Effector memory CD4-positive, alpha-beta T cell (primary cell): ENCODE measurements at regions not wholly inside any gene's neighbourhood (a gene's known extent, or its start where the extent isn't known, plus 50 kb on each side); places are given as distances from the start of the nearest gene placed in this dataset.
"Not testable (repeated sequence)": the region's sequence is repeated elsewhere in the genome, so short reads cannot be mapped to it uniquely, and the experiment has no call there.

Experiments used
- DNase-seq, 3 donors: peaks; one replicate each; pipeline ENCODE4 v3.0.0-alpha.2; 2020
- H3K27ac ChIP-seq: 2 replicates; pipeline ENCODE4 v1.7.0; 2013; ENCODE audit warnings: mild to moderate bottlenecking, low read length, moderate library complexity; ENCODE audit not compliant: insufficient read depth, poor library complexity, severe bottlenecking
- H3K27me3 ChIP-seq: replicated peaks from 2 replicates; pipeline ENCODE4 v1.7.0; 2013; ENCODE audit warnings: mild to moderate bottlenecking, low read length; ENCODE audit not compliant: insufficient read depth, control insufficient read depth, poor library complexity, severe bottlenecking
- H3K36me3 ChIP-seq: 2 replicates; pipeline ENCODE4 v1.7.0; 2013; ENCODE audit warnings: mild to moderate bottlenecking, low read length, moderate library complexity; ENCODE audit not compliant: control insufficient read depth, insufficient read depth
- H3K4me1 ChIP-seq: 2 replicates; pipeline ENCODE4 v1.7.0; 2013; ENCODE audit warnings: low read length, mild to moderate bottlenecking; ENCODE audit not compliant: control insufficient read depth, insufficient read depth, poor library complexity, severe bottlenecking
- H3K4me3 ChIP-seq: 2 replicates; pipeline ENCODE4 v1.7.0; 2013; ENCODE audit warnings: low read length, low read depth, mild to moderate bottlenecking; ENCODE audit not compliant: insufficient read depth, poor library complexity, severe bottlenecking
- H3K9me3 ChIP-seq: 2 replicates; pipeline ENCODE4 v1.7.0; 2013; ENCODE audit warnings: mild to moderate bottlenecking, low read length, moderate library complexity; ENCODE audit not compliant: control insufficient read depth

DNA sequence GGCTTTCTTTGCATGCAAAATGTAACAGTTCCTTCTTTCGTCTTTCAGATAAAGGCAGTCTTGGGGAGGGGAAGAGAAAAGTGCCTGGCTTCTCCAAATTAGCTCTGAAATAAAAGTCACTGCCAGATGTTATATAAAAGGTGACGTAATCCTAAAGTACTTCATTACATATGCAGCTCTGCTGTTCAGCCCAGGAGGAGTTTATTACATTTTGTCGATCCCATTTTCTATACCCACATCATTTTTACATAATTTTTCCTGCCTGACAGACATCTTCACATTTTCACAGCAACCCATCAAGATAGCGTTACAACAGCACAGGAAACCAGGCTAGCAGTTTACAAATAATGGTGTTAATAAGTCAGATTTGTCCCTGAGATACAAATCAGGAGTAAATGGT, 86.7 kb upstream of the SLC30A5 start:
- H3K9me3 ChIP-seq = no peaks in the 10 kb centered on the region
- H3K4me1 ChIP-seq = no peaks in the 10 kb centered on the region
- no peak overlapping the region for H3K27ac ChIP-seq
- H3K27me3 ChIP-seq = no peaks in the 10 kb centered on the region
- no peaks in the 10 kb centered on the region for H3K36me3 ChIP-seq
- no peak for DNase-seq
- H3K4me3 ChIP-seq = no peak overlapping the region

DNA sequence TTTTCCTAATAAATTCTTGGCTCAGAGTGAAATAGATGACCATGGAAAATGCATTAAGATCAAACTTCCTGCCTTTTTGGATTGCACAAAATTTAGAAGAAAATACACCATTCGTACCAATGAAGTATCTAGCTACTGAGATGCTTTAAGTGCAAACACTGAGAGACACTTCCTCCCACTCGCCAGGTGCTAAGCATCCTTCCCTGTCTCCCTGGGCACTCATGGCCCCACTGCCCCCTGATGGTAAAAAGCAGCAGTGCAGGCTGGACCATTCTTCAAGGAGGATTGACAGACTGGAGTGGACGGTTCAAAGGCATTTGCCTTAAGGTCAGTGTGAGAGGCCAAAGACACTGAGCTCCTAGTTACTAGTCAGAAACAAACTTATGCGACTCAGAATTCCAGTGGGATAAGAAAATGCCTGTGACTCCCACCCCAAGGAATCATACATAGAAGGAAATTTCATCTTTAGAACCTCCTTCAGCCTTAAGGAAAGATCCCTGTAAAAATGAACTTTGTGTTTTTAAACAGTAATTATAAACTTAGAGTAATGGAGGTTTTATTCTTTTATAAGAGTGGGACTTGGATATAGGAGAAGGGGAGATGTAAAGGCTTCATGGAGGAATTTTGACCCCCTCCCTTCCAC, 86.0 kb upstream of the SLC30A5 start:
- Histone ChIP-seq H3K4me3 (no peak overlapping the region), H3K9me3 (no peaks in the 10 kb centered on the region), H3K27me3 (no peaks in the 10 kb centered on the region), H3K4me1 (no peaks in the 10 kb centered on the region), H3K36me3 (no peaks in the 10 kb centered on the region), H3K27ac (no peak overlapping the region)
- DNase-seq = peak; percentile 16 to 45 (median 19)

DNA sequence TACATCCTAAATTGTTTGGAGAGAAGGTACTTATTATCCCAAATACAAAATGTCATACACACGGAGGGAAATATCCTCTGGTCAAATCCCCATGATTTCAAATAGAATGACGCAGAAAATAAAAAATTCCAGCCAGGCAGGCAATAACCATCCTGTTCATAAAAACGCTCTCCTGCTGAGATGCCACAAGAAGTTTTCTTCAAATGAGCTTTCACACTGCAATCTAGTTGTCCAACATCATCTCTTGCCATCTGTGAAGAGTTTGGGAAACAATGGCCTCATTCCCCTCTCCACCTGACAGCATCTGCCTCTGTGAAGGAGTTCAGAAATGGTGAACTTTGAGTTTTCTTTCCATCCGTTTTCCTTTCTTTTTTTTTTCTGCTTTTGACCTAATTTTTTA, 83.3 kb upstream of the SLC30A5 start:
- H3K4me3 ChIP-seq = no peak overlapping the region
- no peaks in the 10 kb centered on the region for H3K4me1 ChIP-seq
- no peaks in the 10 kb centered on the region for H3K36me3 ChIP-seq
- H3K9me3 ChIP-seq = no peaks in the 10 kb centered on the region
- H3K27ac ChIP-seq = no peak overlapping the region
- DNase-seq = no peak
- H3K27me3 ChIP-seq = no peaks in the 10 kb centered on the region

DNA sequence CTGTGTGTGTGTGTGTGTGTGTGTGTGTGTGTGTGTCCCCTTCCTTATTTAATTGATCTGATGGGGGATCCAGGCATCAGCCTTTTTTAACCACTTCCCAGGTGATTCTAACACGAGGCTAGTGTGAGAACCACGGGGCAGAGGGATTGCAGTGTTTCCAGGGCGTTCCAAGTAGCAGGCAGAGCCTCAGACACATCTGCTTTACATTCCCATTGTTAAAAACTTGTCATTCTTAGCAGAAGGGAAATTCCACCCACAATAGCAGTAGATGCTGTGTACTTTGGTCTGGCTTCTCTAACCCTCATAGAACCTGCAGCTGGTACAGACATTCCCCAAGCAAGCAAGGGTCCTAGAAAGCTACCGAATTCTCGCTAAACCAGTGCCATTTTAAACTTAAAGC, 81.9 kb upstream of the SLC30A5 start:
- Histone ChIP-seq H3K27ac (no peak overlapping the region), H3K4me1 (no peaks in the 10 kb centered on the region), H3K4me3 (no peak overlapping the region), H3K27me3 (no peaks in the 10 kb centered on the region), H3K36me3 (no peaks in the 10 kb centered on the region), H3K9me3 (no peaks in the 10 kb centered on the region)
- no peak for DNase-seq

DNA sequence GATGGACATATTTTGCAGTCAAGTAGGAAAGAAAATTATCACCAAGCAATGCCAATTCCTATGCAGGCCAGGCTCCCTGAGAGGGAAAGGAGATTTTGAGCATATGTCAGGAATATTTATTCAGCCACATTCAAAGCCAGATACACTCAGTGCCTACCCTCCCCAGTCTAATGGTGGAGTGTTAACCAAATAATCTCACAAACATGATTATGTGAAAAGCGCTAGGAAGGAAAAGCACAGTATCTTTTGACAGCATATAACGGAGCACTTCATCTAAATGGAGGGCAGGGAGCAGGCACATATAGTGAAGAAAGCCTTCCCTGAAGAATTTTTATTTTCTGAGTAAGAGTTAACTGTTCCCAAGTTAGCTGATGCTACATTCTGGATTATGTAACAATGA, 80.3 kb upstream of the SLC30A5 start:
- Histone ChIP-seq H3K9me3 (no peaks in the 10 kb centered on the region), H3K27ac (no peak overlapping the region), H3K4me1 (no peaks in the 10 kb centered on the region), H3K36me3 (no peaks in the 10 kb centered on the region), H3K27me3 (no peaks in the 10 kb centered on the region), H3K4me3 (no peak overlapping the region)
- no peak for DNase-seq

DNA sequence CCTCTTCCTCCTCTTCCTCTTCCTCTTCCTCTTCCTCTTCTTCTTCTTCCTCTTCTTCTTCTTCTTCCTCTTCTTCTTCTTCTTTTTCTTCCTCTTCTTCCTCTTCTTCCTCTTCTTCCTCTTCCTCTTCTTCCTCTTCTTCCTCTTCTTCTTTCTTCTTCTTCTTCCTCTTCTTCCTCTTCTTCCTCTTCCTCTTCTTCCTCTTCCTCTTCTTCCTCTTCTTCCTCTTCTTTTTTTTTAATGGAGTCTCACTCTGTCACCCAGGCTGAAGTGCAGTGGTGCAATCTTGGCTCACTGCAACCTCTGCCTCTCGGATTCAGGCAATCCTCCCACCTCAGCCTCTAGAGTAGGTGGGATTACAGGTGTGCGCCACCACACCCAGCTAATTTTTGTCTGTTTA, 79.8 kb upstream of the SLC30A5 start:
- DNase-seq, H3K27ac ChIP-seq, H3K4me1 ChIP-seq, H3K9me3 ChIP-seq, H3K36me3 ChIP-seq, H3K4me3 ChIP-seq, H3K27me3 ChIP-seq: not testable (repeated sequence)

DNA sequence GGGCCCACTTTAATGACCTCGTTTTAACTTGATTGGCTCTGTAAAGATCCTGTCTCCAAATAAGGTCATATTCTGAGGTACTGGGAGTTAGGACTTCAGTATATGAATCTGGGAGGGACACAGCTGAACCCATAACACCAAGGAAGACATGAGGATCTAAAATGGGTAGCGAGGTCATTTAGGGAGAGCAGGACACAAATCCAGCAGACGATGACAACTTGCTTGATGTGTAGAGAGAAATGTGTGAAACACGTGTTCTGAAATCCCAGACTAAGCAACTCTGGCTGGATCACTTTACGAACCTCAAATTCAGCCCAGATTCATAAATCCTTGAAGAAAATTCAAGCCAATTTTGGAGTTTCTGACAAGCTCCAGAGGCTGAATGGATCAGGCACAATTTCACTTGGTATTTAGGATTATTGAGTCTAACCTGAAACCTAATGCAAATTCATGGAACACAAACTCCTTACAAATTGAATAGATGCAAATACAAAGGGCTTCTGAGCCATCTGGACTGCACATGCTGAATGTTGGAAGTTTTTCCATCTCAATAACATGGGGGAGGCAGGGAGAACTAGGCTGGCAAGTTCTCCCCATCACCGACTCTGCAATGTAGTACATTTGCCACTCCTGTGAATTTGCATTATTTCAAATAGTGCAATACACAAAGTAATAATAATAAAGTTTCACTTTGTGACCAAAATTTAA, 74.0 kb upstream of the SLC30A5 start:
- Histone ChIP-seq H3K27me3 (no peaks in the 10 kb centered on the region), H3K4me3 (no peak overlapping the region), H3K36me3 (no peaks in the 10 kb centered on the region), H3K27ac (no peak overlapping the region), H3K4me1 (no peaks in the 10 kb centered on the region), H3K9me3 (no peaks in the 10 kb centered on the region)
- no peak for DNase-seq

DNA sequence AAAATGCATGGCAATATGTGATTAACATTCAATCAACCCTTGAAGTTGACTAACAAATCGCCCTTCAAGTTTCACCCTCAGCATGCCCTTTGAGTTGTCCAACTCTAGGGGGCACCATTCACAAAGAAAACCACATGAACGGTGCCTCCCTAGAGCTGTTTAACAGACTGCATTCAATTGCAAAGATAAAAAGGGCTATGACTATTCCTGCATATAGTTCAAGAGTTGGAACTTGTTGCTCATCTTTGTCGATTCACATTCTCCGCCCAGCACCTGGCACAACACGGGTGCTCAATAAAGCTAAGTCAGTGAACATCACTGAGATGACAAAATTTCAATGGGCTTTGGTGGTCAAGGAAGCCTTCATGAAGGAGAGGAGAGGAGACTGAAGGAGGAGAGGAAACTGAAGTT, 69.6 kb upstream of the SLC30A5 start:
- Histone ChIP-seq H3K36me3 (no peaks in the 10 kb centered on the region), H3K27me3 (no peaks in the 10 kb centered on the region), H3K4me3 (no peak overlapping the region), H3K4me1 (no peaks in the 10 kb centered on the region), H3K27ac (no peak overlapping the region), H3K9me3 (no peaks in the 10 kb centered on the region)
- DNase-seq = no peak

DNA sequence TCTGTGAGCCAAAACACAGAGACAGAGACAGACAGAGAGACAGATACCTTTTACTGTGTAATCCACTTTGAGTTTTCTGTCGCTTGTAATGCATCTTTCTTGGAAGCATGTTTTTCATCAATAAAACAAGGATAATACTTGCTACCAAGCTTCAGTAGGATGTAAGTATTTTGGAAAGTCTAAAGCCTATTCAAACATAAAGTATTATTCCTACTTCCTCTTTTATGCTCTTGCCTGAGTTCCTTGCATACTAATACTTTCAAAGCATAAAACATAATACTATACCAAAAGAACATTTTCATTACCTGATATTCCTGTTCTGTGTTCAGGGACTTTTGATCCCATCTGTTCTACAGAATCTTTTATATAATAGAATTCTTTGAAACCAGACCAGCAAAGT, 64.5 kb upstream of the SLC30A5 start:
- DNase-seq = no peak
- Histone ChIP-seq H3K4me3 (no peak overlapping the region), H3K27me3 (no peaks in the 10 kb centered on the region)

DNA sequence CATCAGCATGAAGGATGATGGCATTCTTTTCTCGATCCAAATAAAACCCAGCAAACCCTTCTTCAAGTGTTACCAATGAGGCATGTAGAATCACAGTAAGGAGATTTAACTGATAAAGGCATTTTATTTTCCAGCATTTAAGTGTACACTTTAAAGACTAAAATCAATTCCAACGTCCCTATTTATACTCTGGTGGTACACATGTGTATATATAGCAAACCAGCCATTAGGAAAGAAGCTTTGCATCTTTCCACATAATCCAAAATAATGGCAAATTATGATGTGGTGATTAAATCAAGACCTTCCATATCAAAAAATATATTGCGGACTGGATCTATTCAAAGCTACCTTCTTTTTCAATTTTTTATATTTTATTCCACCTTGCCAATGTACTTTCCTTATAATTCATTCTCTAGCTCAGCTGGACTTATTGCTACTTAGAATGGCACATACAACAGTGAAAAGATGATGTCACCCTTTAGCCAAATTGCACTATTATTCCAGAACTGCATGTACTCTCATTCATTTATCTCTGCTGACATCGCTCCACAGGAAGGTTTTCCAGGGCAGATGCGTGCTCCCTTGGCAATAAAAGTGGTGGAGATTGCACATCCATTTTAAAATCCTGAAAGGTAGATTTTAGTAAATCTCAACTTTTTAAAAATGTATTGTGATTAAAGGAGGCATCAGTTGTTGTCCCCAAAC, 63.3 kb upstream of the SLC30A5 start:
- H3K9me3 ChIP-seq = no peaks in the 10 kb centered on the region
- H3K27ac ChIP-seq = no peak overlapping the region
- DNase-seq = no peak
- H3K27me3 ChIP-seq = no peaks in the 10 kb centered on the region
- no peaks in the 10 kb centered on the region for H3K36me3 ChIP-seq
- H3K4me3 ChIP-seq = no peak overlapping the region
- no peaks in the 10 kb centered on the region for H3K4me1 ChIP-seq

More for the DNA sequence above, 64.5 kb upstream of the SLC30A5 start:
- H3K27ac ChIP-seq = no peak overlapping the region
- H3K36me3 ChIP-seq = no peaks in the 10 kb centered on the region
- H3K4me1 ChIP-seq = no peaks in the 10 kb centered on the region
- no peaks in the 10 kb centered on the region for H3K9me3 ChIP-seq
